ENCODE measurements at regions not wholly inside any gene's neighbourhood (a gene's known extent, or its start where the extent isn't known, plus 50 kb on each side); places are given as distances from the start of the nearest gene placed in this dataset.
"Not testable (repeated sequence)": the region's sequence is repeated elsewhere in the genome, so short reads cannot be mapped to it uniquely, and the experiment has no call there.

- H3K4me1 ChIP-seq, result peaks cover 13% of the 10 kb centered on the region
- no peaks in the 10 kb centered on the region for H3K9me3 ChIP-seq
- H3K36me3 ChIP-seq (replicated peaks), result no peaks in the 10 kb centered on the region
- H3K4me3 ChIP-seq, result no peak overlapping the region
- in situ Hi-C loops (cut with MboI; ENCODE audit: low sequenced_read_pairs), result no loop called here
- no peaks in the 10 kb centered on the region for H3K27me3 ChIP-seq (ENCODE audit: low read depth)
- DNase-seq (ENCODE audit: low spot score in 2 of 2), result no peak
These were observed 185.6 kb downstream of the C9orf50 start for GRCh38 chr9:129435291-129435690.

- Histone ChIP-seq H3K4me3 (no peak overlapping the region), H3K4me1 (peaks cover 13% of the 10 kb centered on the region), H3K27me3 (ENCODE audit: low read depth) (no peaks in the 10 kb centered on the region), H3K9me3 (no peaks in the 10 kb centered on the region), H3K36me3 (replicated peaks) (no peaks in the 10 kb centered on the region)
- DNase-seq (ENCODE audit: low spot score in 2 of 2), result no peak
- in situ Hi-C loops (cut with MboI; ENCODE audit: low sequenced_read_pairs), result no loop called here
These were observed 186.7 kb downstream of the C9orf50 start for GRCh38 chr9:129434187-129434586.

- DNase-seq (ENCODE audit: low spot score in 2 of 2), result no peak
- no peak overlapping the region for H3K4me3 ChIP-seq
- no peaks in the 10 kb centered on the region for H3K36me3 ChIP-seq (replicated peaks)
- no peaks in the 10 kb centered on the region for H3K27me3 ChIP-seq (ENCODE audit: low read depth)
- no peaks in the 10 kb centered on the region for H3K9me3 ChIP-seq
- in situ Hi-C loops (cut with MboI; ENCODE audit: low sequenced_read_pairs), result no loop called here
- H3K4me1 ChIP-seq, result peaks cover 8% of the 10 kb centered on the region
These were observed 188.4 kb downstream of the C9orf50 start for GRCh38 chr9:129432297-129433154.

- H3K4me3 ChIP-seq, result no peak overlapping the region
- in situ Hi-C loops (cut with MboI; ENCODE audit: low sequenced_read_pairs), result no loop called here
- DNase-seq (ENCODE audit: low spot score in 2 of 2), result no peak
- H3K36me3 ChIP-seq (replicated peaks), result no peaks in the 10 kb centered on the region
- H3K9me3 ChIP-seq, result no peaks in the 10 kb centered on the region
- no peaks in the 10 kb centered on the region for H3K27me3 ChIP-seq (ENCODE audit: low read depth)
- no peaks in the 10 kb centered on the region for H3K4me1 ChIP-seq
These were observed 189.8 kb downstream of the C9orf50 start for GRCh38 chr9:129430940-129431643.

- in situ Hi-C loops (cut with MboI; ENCODE audit: low sequenced_read_pairs), result no loop called here
- no peak overlapping the region for H3K4me3 ChIP-seq
- no peak for DNase-seq (ENCODE audit: low spot score in 2 of 2)
- no peaks in the 10 kb centered on the region for H3K4me1 ChIP-seq
- no peaks in the 10 kb centered on the region for H3K9me3 ChIP-seq
- H3K36me3 ChIP-seq (replicated peaks), result no peaks in the 10 kb centered on the region
- no peaks in the 10 kb centered on the region for H3K27me3 ChIP-seq (ENCODE audit: low read depth)
These were observed 191.9 kb downstream of the C9orf50 start for GRCh38 chr9:129428864-129429577.

GRCh38 chr9:129427149-129427548 lies 193.8 kb downstream of the C9orf50 start:
- Histone ChIP-seq H3K4me3 (no peak overlapping the region), H3K27me3 (ENCODE audit: low read depth) (no peaks in the 10 kb centered on the region), H3K4me1 (no peaks in the 10 kb centered on the region), H3K9me3 (no peaks in the 10 kb centered on the region), H3K36me3 (replicated peaks) (no peaks in the 10 kb centered on the region)
- no peak for DNase-seq (ENCODE audit: low spot score in 2 of 2)
- in situ Hi-C loops (cut with MboI; ENCODE audit: low sequenced_read_pairs), result no loop called here

GRCh38 chr9:129423755-129424154 lies 197.1 kb downstream of the C9orf50 start:
- H3K4me1 ChIP-seq; H3K27me3 ChIP-seq (ENCODE audit: low read depth); H3K36me3 ChIP-seq (replicated peaks); in situ Hi-C loops (cut with MboI; ENCODE audit: low sequenced_read_pairs); DNase-seq (ENCODE audit: low spot score in 2 of 2); H3K4me3 ChIP-seq; H3K9me3 ChIP-seq: not testable (repeated sequence)

GRCh38 chr9:129423216-129423615 lies 197.7 kb downstream of the C9orf50 start:
- H3K4me3 ChIP-seq, result no peak overlapping the region
- no peaks in the 10 kb centered on the region for H3K27me3 ChIP-seq (ENCODE audit: low read depth)
- in situ Hi-C loops (cut with MboI; ENCODE audit: low sequenced_read_pairs), result no loop called here
- no peak for DNase-seq (ENCODE audit: low spot score in 2 of 2)
- no peaks in the 10 kb centered on the region for H3K9me3 ChIP-seq
- H3K36me3 ChIP-seq (replicated peaks), result no peaks in the 10 kb centered on the region
- H3K4me1 ChIP-seq, result no peaks in the 10 kb centered on the region

GRCh38 chr9:129422843-129423192 lies 198.1 kb downstream of the C9orf50 start:
- Histone ChIP-seq H3K9me3 (no peaks in the 10 kb centered on the region), H3K4me1 (no peaks in the 10 kb centered on the region), H3K4me3 (no peak overlapping the region), H3K27me3 (ENCODE audit: low read depth) (no peaks in the 10 kb centered on the region), H3K36me3 (replicated peaks) (no peaks in the 10 kb centered on the region)
- DNase-seq (ENCODE audit: low spot score in 2 of 2), result no peak
- in situ Hi-C loops (cut with MboI; ENCODE audit: low sequenced_read_pairs), result no loop called here

GRCh38 chr9:129422032-129422842 lies 198.7 kb downstream of the C9orf50 start:
- no peaks in the 10 kb centered on the region for H3K36me3 ChIP-seq (replicated peaks)
- H3K27me3 ChIP-seq (ENCODE audit: low read depth), result no peaks in the 10 kb centered on the region
- no peak overlapping the region for H3K4me3 ChIP-seq
- in situ Hi-C loops (cut with MboI; ENCODE audit: low sequenced_read_pairs), result no loop called here
- no peaks in the 10 kb centered on the region for H3K4me1 ChIP-seq
- H3K9me3 ChIP-seq, result no peaks in the 10 kb centered on the region
- no peak for DNase-seq (ENCODE audit: low spot score in 2 of 2)

- in situ Hi-C loops (cut with MboI; ENCODE audit: low sequenced_read_pairs), result no loop called here
- DNase-seq (ENCODE audit: low spot score in 2 of 2), result no peak
- H3K9me3 ChIP-seq, result no peaks in the 10 kb centered on the region
- no peaks in the 10 kb centered on the region for H3K27me3 ChIP-seq (ENCODE audit: low read depth)
- H3K4me3 ChIP-seq, result no peak overlapping the region
- H3K36me3 ChIP-seq (replicated peaks), result no peaks in the 10 kb centered on the region
- H3K4me1 ChIP-seq, result no peaks in the 10 kb centered on the region
These were observed 199.5 kb downstream of the C9orf50 start for GRCh38 chr9:129421371-129421770.

GRCh38 chr9:129420721-129421120 lies 200.2 kb downstream of the C9orf50 start:
- in situ Hi-C loops (cut with MboI; ENCODE audit: low sequenced_read_pairs), result no loop called here
- H3K27me3 ChIP-seq (ENCODE audit: low read depth), result no peaks in the 10 kb centered on the region
- no peaks in the 10 kb centered on the region for H3K9me3 ChIP-seq

GRCh38 chr9:129419382-129419899 lies 201.5 kb downstream of the C9orf50 start:
- Histone ChIP-seq H3K4me3 (no peak overlapping the region), H3K4me1 (peaks cover 7% of the 10 kb centered on the region), H3K27me3 (ENCODE audit: low read depth) (no peaks in the 10 kb centered on the region), H3K36me3 (replicated peaks) (no peaks in the 10 kb centered on the region), H3K9me3 (no peaks in the 10 kb centered on the region)
- in situ Hi-C loops (cut with MboI; ENCODE audit: low sequenced_read_pairs), result no loop called here
- no peak for DNase-seq (ENCODE audit: low spot score in 2 of 2)

More at GRCh38 chr9:129420721-129421120, 200.2 kb downstream of the C9orf50 start:
- no peaks in the 10 kb centered on the region for H3K4me1 ChIP-seq
- no peak for DNase-seq (ENCODE audit: low spot score in 2 of 2)
- H3K4me3 ChIP-seq, result no peak overlapping the region
- no peaks in the 10 kb centered on the region for H3K36me3 ChIP-seq (replicated peaks)

Data from HAP-1 (cell line).